GM13976 (cell line): ENCODE measurements at regions not wholly inside any gene's neighbourhood (a gene's known extent, or its start where the extent isn't known, plus 50 kb on each side); places are given as distances from the start of the nearest gene placed in this dataset.

Experiments
- DNase-seq: peaks from one replicate; pipeline ENCODE4 v3.0.0; 2012; ENCODE audit warnings: low spot score
- CTCF ChIP-seq: IDR thresholded peaks from 2 replicates; pipeline ENCODE4 v1.5.1; 2012; ENCODE audit warnings: borderline replicate concordance, mild to moderate bottlenecking; ENCODE audit not compliant: insufficient read depth; ENCODE audit errors: extremely low read depth, missing control alignments, control extremely low read depth
- in situ Hi-C: fragments of 300-500 bp; cut with MboI; formaldehyde crosslinking; loops from one replicate; pipeline ENCODE4 v1.12.0; 2022; ENCODE audit warnings: low sequenced_read_pairs, mixed read lengths, inconsistent platforms; ENCODE audit not compliant: unreplicated experiment

GRCh38 chr9:7520396-7520795, 279.2 kb downstream of the DMAC1 start:
- in situ Hi-C loops: no loop called here
- no peak for TF ChIP-seq CTCF
- no peak for DNase-seq

- in situ Hi-C loops: no loop called here
- no peak for TF ChIP-seq CTCF
Measured at GRCh38 chr9:7516376-7516775, 283.2 kb downstream of the DMAC1 start.

GRCh38 chr9:7510199-7510598, 289.4 kb downstream of the DMAC1 start:
- in situ Hi-C loops: no loop called here
- DNase-seq: no peak
- TF ChIP-seq CTCF: no peak

More at GRCh38 chr9:7516376-7516775, 283.2 kb downstream of the DMAC1 start:
- no peak for DNase-seq

GRCh38 chr9:7509576-7510145, 289.9 kb downstream of the DMAC1 start:
- in situ Hi-C loops: no loop called here

GRCh38 chr9:7508516-7508915, 291.1 kb downstream of the DMAC1 start:
- in situ Hi-C loops: no loop called here
- no peak for DNase-seq
- TF ChIP-seq CTCF: no peak

More at GRCh38 chr9:7509576-7510145, 289.9 kb downstream of the DMAC1 start:
- no peak for TF ChIP-seq CTCF
- no peak for DNase-seq

GRCh38 chr9:7507566-7508270, 291.9 kb downstream of the DMAC1 start:
- in situ Hi-C loops: no loop called here
- TF ChIP-seq CTCF: no peak
- no peak for DNase-seq
